Ishikawa (cell line): ENCODE measurements at regions not wholly inside any gene's neighbourhood (a gene's known extent, or its start where the extent isn't known, plus 50 kb on each side); places are given as distances from the start of the nearest gene placed in this dataset.

ENCODE experiments used
- CEBPB ChIP-seq: IDR thresholded peaks from 2 replicates; pipeline ENCODE4 v1.6.1; 2012
- CREB1 ChIP-seq: IDR thresholded peaks from 2 replicates; pipeline ENCODE4 v1.6.1; 2012; ENCODE audit warnings: low read depth
- EGR1 ChIP-seq: IDR thresholded peaks from 2 replicates; pipeline ENCODE4 v1.6.1; 2012
- EP300 ChIP-seq: IDR thresholded peaks from 2 replicates; pipeline ENCODE4 v1.6.1; 2012; ENCODE audit warnings: borderline replicate concordance
- FOXM1 ChIP-seq: IDR thresholded peaks from 2 replicates; pipeline ENCODE4 v1.6.1; 2012; ENCODE audit warnings: low read depth, borderline replicate concordance
- NFIC ChIP-seq: IDR thresholded peaks from 2 replicates; pipeline ENCODE4 v1.6.1; 2012
- RAD21 ChIP-seq: IDR thresholded peaks from 2 replicates; pipeline ENCODE4 v1.6.1; 2012; ENCODE audit warnings: low read depth
- REST ChIP-seq: IDR thresholded peaks from 2 replicates; pipeline ENCODE4 v1.6.1; 2012; ENCODE audit warnings: low read depth, mild to moderate bottlenecking
- TAF1 ChIP-seq: IDR thresholded peaks from 2 replicates; pipeline ENCODE4 v1.6.1; 2012; ENCODE audit warnings: low read depth, mild to moderate bottlenecking
- TCF12 ChIP-seq: IDR thresholded peaks from 2 replicates; pipeline ENCODE4 v1.6.1; 2012; ENCODE audit warnings: low read depth
- TEAD4 ChIP-seq: IDR thresholded peaks from 2 replicates; pipeline ENCODE4 v1.6.1; 2012
- USF1 ChIP-seq: IDR thresholded peaks from 2 replicates; pipeline ENCODE4 v1.6.1; 2012
- YY1 ChIP-seq: IDR thresholded peaks from 2 replicates; pipeline ENCODE4 v1.6.1; 2012; ENCODE audit warnings: low read depth
- ZBTB7A ChIP-seq: IDR thresholded peaks from 2 replicates; pipeline ENCODE4 v1.6.1; 2012; ENCODE audit warnings: low read depth
- TF ChIP-seq, protein P1 (sequence below): IDR thresholded peaks from 2 replicates; pipeline ENCODE4 v1.6.1; 2012

DNA sequence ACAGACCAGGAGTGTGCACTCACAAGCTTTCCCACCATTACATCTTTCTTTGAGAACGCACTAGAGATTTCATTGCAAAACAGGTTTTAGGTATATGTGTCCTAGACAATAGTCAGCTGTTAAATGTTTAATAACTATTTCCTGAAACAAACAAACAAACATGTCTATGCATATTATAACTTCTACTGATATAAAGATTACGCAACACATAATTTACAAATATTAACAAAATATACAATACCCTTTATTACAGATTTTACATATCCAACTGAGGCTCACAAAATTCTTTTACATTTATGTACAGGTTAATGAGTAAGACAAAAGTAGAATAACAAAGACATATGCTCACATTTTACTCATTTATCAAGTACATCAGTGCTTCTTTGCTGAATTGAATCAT lies 1554.0 kb upstream of the PCDH10 start:
- TF ChIP-seq NFIC (no peak), TCF12 (no peak), EGR1 (no peak), TAF1 (no peak), REST (no peak), FOXM1 (no peak), CREB1 (no peak), RAD21 (no peak), EP300 (no peak), USF1 (no peak), TEAD4 (no peak), CEBPB (no peak), ZBTB7A (no peak), YY1 (no peak)
- TF ChIP-seq, protein P1, sequence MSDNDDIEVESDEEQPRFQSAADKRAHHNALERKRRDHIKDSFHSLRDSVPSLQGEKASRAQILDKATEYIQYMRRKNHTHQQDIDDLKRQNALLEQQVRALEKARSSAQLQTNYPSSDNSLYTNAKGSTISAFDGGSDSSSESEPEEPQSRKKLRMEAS, result no peak

- TF ChIP-seq YY1, result no peak
- no peak for TF ChIP-seq TAF1
- no peak for TF ChIP-seq NFIC
- TF ChIP-seq EP300, result no peak
- TF ChIP-seq USF1, result no peak
- no peak for TF ChIP-seq CREB1
- TF ChIP-seq ZBTB7A, result no peak
- TF ChIP-seq, protein P1, result no peak
- TF ChIP-seq TEAD4, result no peak
- no peak for TF ChIP-seq TCF12
- TF ChIP-seq FOXM1, result no peak
- no peak for TF ChIP-seq CEBPB
- TF ChIP-seq RAD21, result no peak
- no peak for TF ChIP-seq REST
- TF ChIP-seq EGR1, result no peak
Observed at GRCh38 chr4:131603705-131604104, 1545.4 kb upstream of the PCDH10 start.

- TF ChIP-seq USF1 (no peak), TCF12 (no peak), REST (no peak), ZBTB7A (no peak), CEBPB (no peak), YY1 (no peak), EGR1 (no peak), EP300 (no peak), CREB1 (no peak), RAD21 (no peak), TAF1 (no peak)
Observed at GRCh38 chr4:131609039-131609438, 1540.1 kb upstream of the PCDH10 start.
